Suppressor macrophage treated with lipopolysaccharide for 1 hour (primary cell): ENCODE measurements at regions not wholly inside any gene's neighbourhood (a gene's known extent, or its start where the extent isn't known, plus 50 kb on each side); places are given as distances from the start of the nearest gene placed in this dataset.

ENCODE experiments used
- DNase-seq, 3 donors: peaks; one replicate each; pipeline ENCODE4 v3.0.0-alpha.2; 2020 to 2022

DNA sequence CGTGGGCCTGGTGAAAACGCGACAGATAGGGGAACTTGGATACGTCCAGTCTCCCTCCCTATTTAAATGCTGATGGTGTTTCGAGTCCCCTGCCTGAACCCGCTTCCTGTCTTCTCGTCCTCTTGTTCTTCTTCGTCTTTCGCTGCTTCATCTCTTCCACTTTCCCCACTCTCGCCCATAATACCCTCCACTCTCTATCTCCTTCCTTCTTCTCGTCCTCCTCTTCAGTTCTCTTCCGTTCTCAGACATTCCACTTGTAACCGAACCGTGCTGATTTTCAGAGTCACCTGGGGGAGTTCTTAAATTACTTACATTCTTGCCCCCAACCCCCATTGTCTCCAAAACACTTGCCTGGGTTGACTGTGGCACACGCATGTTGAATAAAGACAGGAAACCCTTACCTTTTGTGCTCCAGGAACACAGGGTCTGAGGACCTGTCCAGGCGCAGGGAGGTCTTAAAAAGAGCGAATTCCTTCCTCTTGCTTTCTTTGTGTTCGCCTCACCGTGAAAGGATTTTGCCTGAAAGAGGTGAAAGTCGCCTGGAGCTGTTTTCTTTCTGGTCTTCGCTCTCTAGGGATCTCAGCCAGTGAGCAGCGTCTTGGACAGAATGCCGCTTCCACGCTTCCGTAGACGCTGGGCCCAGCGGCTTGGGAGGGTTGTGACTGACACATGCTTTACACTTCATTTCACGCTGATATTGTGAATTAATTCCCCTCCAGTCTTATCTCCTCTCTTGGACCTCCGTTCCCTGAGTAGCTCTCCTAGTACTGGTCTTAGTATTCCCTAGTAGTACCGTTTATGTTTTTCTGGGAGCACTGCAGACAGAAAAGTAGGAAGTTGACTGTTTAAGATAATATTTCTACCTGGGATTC, 184.0 kb downstream of the GPX5 start:
- DNase-seq, result no peak

DNA sequence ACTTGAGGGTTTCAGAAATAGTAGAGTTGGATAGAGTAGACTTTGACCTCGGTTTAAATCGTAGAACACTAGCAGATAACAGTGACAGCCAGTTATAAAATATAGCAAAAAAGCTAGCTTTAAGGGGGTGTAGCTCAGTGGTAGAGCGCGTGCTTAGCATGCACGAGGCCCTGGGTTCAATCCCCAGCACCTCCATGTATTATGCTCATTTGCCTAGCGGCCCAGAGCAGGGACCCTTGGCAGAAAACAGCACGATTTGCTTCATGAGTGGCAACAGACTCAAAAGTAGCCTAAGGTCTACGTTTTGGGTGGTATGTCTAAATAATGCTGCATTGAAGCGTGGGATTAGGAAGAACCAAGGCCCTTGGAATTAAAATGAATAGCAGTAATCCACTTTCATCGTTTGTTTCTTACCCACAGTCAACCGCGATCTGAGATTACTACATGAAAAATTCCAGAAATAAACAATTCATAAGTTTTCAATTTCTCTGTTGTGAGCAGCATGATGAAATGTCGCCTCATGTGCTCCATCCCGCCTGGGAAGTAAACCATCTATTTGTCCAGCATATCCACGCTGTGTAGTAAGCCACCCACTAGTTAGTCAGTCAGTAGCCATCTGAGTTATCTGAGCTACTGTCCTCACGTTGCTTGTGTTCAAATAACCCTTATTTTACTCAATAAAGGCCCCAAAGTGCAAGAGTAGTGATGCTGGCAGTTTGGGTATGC, 184.9 kb downstream of the GPX5 start:
- no peak for DNase-seq

GRCh38 chr6:28711325-28711724, 185.6 kb downstream of the GPX5 start:
- DNase-seq, result no peak

- no peak for DNase-seq
These were observed 186.2 kb downstream of the GPX5 start for GRCh38 chr6:28711788-28712341.

DNA sequence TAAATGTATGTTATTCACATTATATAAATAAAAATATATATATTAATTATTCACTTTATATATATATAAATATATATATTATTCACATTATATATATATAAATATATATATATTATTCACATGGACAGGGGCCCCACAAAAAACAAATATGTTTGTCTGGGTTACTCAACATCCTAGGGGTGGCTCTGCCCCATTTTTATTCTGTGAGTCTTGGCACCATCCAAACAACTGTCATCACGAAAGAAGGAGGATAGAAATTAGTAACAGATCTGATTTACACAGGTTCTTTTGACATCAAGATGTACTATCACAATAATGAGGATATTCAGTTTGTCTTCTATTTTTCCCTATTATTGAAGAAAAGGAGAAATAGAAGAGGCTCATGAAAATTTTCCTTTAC, 187.3 kb downstream of the GPX5 start:
- no peak for DNase-seq

GRCh38 chr6:28719275-28719940, 193.7 kb downstream of the GPX5 start:
- peak in 2 of 3 donors; percentile 3 to 24 for DNase-seq

DNA sequence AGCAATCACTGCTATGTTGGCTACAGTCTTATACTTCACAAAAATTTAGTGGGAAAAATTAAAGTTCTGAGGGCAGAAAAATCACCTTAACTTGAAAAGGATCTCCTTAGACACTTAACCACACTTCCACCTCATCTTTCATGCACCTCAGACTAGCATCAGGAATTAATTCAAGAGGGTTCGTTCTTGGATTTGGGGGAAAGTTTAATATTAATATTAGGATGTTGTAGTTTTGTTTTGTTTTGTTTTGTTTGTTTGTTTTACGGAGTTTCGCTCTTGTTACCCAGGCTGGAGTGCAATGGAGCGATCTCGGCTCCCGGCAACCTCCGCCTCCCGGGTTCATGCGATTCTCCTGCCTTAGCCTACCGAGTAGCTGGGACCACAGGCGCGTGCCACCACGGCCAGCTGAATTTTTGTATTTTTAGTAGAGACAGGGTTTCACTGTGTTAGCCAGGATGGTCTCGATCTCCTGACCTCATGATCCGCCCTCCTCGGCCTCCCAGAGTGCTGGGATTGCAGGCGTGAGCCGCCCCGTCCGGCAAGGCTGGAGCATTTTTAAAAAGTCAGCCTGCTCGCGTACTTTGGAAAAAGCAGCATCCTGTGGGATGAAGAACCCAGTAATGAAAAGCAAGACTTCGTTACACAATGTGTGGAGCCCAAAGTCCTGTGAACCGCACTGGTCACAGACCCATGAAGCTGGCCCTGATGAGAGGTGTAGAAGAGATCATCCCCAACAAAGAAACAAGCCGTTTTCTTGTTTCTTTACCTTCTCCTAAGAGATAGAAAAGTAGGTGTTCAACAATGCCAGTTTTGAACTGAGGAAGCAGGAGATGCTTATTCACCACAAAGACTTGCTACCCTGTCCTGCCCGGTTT, 194.9 kb downstream of the GPX5 start:
- no peak for DNase-seq

DNA sequence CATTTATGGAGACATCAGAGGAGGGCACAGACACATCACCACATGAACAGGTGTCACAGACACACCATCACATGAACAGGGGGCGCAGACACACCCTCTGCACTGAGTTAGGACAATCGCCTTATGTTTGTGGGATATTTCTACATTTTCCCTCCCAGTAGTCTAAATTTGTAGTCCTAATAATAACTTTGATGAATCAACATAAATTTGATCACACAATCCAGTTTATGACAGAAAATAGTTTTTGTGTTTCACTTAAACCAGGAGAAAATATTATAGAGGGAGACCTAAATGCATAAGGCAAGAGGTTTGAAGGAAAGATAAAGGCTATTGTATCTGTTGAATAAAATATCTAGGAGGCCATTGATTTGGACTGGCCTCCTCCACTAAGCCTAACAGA, 195.7 kb downstream of the GPX5 start:
- no peak for DNase-seq

- no peak for DNase-seq
These were observed 198.7 kb downstream of the GPX5 start for GRCh38 chr6:28724395-28724794.

DNA sequence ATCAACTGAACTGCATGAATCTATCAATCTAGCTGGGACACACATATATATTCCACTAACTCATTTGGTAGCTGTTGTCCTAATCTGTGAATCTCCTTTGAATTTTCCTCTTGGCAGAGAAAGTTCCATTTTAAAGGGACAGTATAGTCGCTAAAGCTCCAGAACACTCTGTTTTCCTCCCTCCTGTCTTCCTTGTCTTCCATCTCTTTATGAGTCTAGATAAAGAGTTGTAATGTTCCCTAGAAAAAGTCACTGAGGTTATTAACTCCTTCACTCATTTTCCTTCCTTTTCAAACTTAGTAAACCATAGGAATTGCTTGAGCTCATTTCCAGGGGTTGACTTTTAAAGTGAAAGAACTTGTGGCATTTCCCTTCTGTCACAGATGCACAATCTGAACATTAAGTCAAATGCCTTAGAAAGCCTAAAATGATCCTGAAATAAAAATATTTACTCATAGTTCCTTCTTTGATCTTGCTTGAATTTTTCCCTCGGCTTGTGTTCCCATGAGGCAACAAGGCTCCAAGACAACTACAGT, 198.4 kb downstream of the TRIM27 start:
- DNase-seq, result no peak

DNA sequence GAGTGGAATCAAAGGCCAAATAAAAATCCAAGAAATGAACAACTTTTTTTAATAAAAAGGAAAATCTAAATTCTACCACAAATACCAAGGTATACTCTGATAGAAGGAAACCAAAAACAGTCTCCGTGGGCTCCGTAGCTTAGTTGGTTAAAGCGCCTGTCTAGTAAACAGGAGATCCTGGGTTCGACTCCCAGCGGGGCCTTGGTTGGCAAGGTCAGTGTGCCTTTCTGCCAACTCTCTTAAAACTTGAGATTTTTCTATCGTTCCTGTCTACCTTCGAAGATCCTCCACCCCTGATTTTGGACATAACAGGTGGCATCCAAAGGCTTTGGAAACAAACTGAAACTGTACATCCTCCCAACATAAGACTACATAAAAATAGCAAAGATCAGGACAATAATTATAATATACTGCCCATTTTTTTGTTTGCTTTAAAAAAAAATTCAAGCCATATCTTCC, 197.9 kb downstream of the TRIM27 start:
- DNase-seq, result no peak

GRCh38 chr6:28726569-28727309, 197.0 kb downstream of the TRIM27 start:
- no peak for DNase-seq

GRCh38 chr6:28727559-28728211, 196.1 kb downstream of the TRIM27 start:
- no peak for DNase-seq

GRCh38 chr6:28729501-28730402, 194.0 kb downstream of the TRIM27 start:
- no peak for DNase-seq

DNA sequence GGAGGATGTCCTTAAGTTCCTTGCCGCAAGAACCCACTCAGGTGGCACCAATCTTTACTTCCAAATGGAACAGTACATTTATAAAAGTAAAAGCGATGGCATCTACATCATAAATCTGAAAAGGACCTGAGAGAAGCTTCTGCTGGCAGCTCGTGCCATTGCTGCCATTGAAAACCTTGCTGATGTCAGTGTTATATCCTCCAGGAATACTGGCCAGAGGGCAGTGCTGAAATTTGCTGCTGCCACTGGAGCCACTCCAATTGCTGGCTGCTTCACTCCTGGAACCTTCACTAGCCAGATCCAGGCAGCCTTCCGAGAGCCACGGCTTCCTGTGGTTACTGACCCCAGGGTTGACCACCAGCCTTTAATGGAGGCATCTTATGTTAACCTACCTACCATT, 191.7 kb downstream of the TRIM27 start:
- no peak for DNase-seq

DNA sequence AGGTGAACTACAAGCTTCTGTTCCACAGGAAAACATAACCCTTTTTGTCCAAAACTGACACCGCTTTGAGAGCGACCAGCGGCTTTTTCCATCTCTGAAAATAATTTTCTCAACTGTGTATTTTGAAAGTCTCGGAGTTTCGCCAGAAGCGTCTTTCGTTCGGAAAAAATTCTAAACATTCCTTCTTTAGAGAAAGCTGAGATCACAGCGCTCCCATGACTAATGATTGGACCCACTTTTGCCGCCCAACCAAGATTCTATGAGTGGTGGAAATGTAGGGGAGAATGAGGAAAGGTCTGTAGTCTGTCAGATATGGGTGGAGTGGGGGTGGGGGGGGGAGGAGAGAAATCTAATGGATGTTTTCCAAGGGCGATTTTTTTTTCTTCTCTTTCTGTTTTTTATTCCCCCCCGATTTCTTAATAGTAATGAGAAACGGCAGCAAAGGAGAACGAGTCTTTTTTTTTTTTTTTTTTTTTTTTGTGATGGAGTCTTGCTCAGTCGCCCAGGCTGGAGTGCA, 189.3 kb downstream of the TRIM27 start:
- no peak for DNase-seq

DNA sequence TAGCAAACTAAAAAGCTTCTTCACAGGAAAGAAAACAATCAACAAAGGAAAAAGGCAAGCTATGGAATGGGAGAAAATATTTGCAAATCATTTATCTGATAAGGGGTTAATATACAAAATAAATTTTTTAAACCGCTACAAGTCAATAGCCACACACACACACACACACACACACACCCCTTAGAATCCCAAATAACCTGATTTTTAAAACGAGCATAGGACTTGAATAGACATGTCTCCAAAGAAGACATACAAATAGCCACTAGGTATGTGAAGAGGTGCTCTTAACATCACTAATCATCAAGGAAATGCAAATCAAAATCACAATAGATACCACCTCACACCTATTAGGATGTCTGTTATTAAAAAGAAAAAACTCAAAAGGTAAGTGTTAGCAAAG, 187.7 kb downstream of the TRIM27 start:
- DNase-seq, result no peak

- no peak for DNase-seq
These were observed 185.9 kb downstream of the TRIM27 start for GRCh38 chr6:28737750-28738395.

DNA sequence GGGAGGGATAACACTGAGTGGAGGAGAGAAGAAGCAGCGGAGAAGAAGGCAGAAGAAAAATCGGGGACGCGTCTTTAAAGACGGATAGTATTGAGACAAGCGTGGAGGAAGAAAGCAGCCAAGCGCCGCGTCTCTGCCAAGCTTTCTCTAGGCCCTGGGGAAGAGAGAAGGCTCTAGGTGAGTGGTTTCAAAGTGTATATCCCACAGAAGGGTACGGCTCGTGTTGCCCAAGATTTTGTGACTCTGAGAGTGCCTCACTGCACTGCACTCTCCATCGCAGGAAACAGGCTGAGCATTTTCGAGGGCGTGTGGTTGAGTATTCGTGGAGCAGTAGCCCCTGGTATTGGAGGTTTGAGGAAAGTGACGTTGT, 185.4 kb downstream of the TRIM27 start:
- no peak for DNase-seq
